ENCODE measurements at regions not wholly inside any gene's neighbourhood (a gene's known extent, or its start where the extent isn't known, plus 50 kb on each side); places are given as distances from the start of the nearest gene placed in this dataset.

DNA sequence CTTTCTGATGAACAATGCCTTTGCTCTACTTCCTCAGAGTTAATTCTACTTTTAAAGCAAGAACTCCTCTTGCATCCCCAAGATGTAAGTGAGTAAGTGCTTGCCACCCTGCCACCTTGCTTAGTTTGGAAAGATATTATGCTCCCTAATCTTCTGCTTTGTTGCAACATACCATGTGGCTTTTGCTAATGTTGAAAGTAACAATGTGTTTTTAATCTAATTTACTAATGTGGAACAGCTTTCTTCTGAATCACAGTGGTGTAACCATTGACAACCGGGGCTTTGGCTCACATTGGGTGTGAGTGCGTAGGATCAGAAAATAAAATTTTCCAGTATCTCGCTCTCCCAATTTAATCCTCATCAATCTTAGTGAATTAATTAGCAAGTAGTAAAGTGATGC lies 254.1 kb upstream of the PTER start:
- TF ChIP-seq, protein P1, sequence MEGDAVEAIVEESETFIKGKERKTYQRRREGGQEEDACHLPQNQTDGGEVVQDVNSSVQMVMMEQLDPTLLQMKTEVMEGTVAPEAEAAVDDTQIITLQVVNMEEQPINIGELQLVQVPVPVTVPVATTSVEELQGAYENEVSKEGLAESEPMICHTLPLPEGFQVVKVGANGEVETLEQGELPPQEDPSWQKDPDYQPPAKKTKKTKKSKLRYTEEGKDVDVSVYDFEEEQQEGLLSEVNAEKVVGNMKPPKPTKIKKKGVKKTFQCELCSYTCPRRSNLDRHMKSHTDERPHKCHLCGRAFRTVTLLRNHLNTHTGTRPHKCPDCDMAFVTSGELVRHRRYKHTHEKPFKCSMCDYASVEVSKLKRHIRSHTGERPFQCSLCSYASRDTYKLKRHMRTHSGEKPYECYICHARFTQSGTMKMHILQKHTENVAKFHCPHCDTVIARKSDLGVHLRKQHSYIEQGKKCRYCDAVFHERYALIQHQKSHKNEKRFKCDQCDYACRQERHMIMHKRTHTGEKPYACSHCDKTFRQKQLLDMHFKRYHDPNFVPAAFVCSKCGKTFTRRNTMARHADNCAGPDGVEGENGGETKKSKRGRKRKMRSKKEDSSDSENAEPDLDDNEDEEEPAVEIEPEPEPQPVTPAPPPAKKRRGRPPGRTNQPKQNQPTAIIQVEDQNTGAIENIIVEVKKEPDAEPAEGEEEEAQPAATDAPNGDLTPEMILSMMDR (IDR thresholded peaks at IDR 0.05; ENCODE audit: low read depth, low read length): no peak
- H3K27me3 ChIP-seq (ENCODE audit: control insufficient read depth, insufficient read depth, low read length): no peaks in the 10 kb centered on the region
- CTCF ChIA-PET: no interaction called here
- H3K4me3 ChIP-seq (ENCODE audit: low read depth, low read length): no peak overlapping the region
- peaks cover 8% of the 10 kb centered on the region; the same call in 1 of the 2 replicates for H3K9me3 ChIP-seq (ENCODE audit: control insufficient read depth, insufficient read depth, low read length)
- DNase-seq (ENCODE audit: low read depth, low spot score): no peak
- POLR2A ChIA-PET: no interaction called here
- no peak overlapping the region for H3K27ac ChIP-seq (ENCODE audit: low read depth, low read length)

DNA sequence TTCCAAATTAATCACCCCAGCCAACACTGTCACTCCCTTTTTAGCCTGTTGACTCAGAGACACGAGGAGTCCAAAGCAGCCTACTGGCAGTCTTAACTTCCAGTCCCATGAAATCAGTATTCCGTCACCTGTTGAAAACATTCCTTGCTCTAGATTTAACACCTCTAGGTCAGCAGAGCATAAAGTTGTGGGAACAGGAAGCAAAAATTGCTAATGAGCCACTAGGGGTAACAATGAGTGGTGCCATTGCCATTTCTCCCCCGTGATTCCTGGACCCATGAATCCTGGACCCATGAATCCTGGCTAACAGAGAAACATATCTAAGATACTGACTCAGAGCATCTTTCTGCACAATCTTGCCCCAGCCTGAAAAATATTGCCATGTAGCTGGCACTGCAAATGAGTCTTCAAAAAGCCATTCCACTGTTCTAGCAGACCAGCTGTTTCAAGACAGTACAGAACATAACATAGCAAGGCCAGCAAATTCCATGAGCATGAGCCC lies 252.7 kb upstream of the PTER start:
- ChIA-PET POLR2A (no interaction called here), CTCF (no interaction called here)
- no peak overlapping the region for H3K27ac ChIP-seq (ENCODE audit: low read depth, low read length)
- no peaks in the 10 kb centered on the region for H3K27me3 ChIP-seq (ENCODE audit: control insufficient read depth, insufficient read depth, low read length)
- peaks cover 8% of the 10 kb centered on the region; the same call in 1 of the 2 replicates for H3K9me3 ChIP-seq (ENCODE audit: control insufficient read depth, insufficient read depth, low read length)
- TF ChIP-seq, protein P1 (IDR thresholded peaks at IDR 0.05; ENCODE audit: low read depth, low read length): no peak
- no peak for DNase-seq (ENCODE audit: low read depth, low spot score)
- H3K4me3 ChIP-seq (ENCODE audit: low read depth, low read length): no peak overlapping the region

DNA sequence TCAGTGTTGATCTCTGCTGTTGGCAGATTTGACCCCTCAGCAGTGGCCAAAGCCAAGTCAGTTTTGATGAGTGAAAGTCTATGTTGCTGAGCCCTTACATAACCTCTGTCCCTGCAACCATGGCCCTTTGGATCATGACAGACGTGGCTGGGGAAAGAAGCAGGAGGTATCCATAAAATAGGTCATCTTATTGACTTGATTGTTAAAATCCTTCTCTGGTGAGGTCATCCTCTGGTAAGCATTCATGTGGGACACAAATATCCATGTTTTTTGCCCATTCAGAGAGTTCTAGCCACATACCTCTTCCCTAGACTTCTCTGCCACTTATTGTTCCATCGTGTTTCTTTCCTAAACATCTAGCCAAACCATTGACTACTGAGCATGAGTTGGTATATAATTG lies 251.9 kb upstream of the PTER start:
- Histone ChIP-seq H3K27me3 (ENCODE audit: control insufficient read depth, insufficient read depth, low read length) (no peaks in the 10 kb centered on the region), H3K27ac (ENCODE audit: low read depth, low read length) (no peak overlapping the region), H3K4me3 (ENCODE audit: low read depth, low read length) (no peak overlapping the region), H3K9me3 (ENCODE audit: control insufficient read depth, insufficient read depth, low read length) (peaks cover 8% of the 10 kb centered on the region; the same call in 1 of the 2 replicates)
- TF ChIP-seq, protein P1 (IDR thresholded peaks at IDR 0.05; ENCODE audit: low read depth, low read length): no peak
- CTCF ChIA-PET: no interaction called here
- POLR2A ChIA-PET: no interaction called here
- DNase-seq (ENCODE audit: low read depth, low spot score): no peak

DNA sequence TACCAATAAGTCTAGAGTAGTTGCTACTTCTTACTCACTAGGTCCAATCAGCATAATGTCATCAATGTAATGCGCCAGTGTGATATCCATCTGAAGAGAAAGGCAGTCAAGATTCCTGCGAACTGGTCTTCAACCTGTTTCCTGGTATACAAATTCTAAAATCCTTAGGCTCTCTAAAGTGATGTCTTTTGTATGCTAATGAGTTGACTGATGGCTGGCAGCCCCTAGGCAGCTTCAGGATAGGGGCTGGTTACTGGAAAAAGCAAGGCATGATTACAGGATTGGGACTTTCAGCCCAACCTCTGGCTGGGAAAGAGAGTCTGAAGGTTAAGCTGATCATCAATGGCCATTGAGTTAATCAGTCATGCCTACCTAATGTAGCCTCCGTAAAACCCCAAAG lies 250.2 kb upstream of the PTER start:
- POLR2A ChIA-PET: no interaction called here
- Histone ChIP-seq H3K27ac (ENCODE audit: low read depth, low read length) (no peak overlapping the region), H3K9me3 (ENCODE audit: control insufficient read depth, insufficient read depth, low read length) (peaks cover 16% of the 10 kb centered on the region), H3K4me3 (ENCODE audit: low read depth, low read length) (no peak overlapping the region), H3K27me3 (ENCODE audit: control insufficient read depth, insufficient read depth, low read length) (no peaks in the 10 kb centered on the region)
- CTCF ChIA-PET: no interaction called here
- DNase-seq (ENCODE audit: low read depth, low spot score): no peak
- TF ChIP-seq, protein P1 (IDR thresholded peaks at IDR 0.05; ENCODE audit: low read depth, low read length): no peak

DNA sequence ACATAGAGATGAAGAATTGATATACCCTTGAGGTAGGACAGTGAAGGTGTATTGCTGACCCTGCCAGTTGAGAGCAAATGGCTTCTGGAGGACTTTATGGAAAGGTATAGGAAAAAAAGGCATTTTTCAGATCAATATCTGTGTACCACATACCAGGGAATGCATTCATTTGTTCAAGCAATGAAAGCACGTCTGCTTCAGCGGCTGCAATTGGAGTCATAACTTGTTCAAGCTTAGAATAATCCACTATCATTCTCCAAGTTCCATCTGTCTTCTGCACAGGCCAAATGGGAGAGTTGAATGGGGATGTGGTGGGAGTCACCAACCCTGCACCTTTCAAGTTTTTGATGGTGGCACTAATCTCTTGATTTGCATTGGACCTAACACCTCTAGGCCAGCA lies 249.6 kb upstream of the PTER start:
- ChIA-PET CTCF (no interaction called here), POLR2A (no interaction called here)
- Histone ChIP-seq H3K4me3 (ENCODE audit: low read depth, low read length) (no peak overlapping the region), H3K27me3 (ENCODE audit: control insufficient read depth, insufficient read depth, low read length) (no peaks in the 10 kb centered on the region), H3K27ac (ENCODE audit: low read depth, low read length) (no peak overlapping the region), H3K9me3 (ENCODE audit: control insufficient read depth, insufficient read depth, low read length) (peaks cover 16% of the 10 kb centered on the region)
- TF ChIP-seq, protein P1 (IDR thresholded peaks at IDR 0.05; ENCODE audit: low read depth, low read length): no peak
- no peak for DNase-seq (ENCODE audit: low read depth, low spot score)
